SW480 (cell line): ENCODE measurements at regions not wholly inside any gene's neighbourhood (a gene's known extent, or its start where the extent isn't known, plus 50 kb on each side); places are given as distances from the start of the nearest gene placed in this dataset.
A peak's percentile ranks its signal among the peaks of the same experiment; 100 is the strongest.
"Not testable (repeated sequence)": the region's sequence is repeated elsewhere in the genome, so short reads cannot be mapped to it uniquely, and the experiment has no call there.

Experiments
- DNase-seq: peaks from one replicate; pipeline ENCODE4 v3.0.0-alpha.2; 2016; ENCODE audit warnings: low spot score

GRCh38 chr1:148386031-148386398, 97.1 kb downstream of the PPIAL4G start:
- not testable (repeated sequence) for DNase-seq

GRCh38 chr1:148385371-148386030, 97.6 kb downstream of the PPIAL4G start:
- no peak for DNase-seq

GRCh38 chr1:148383966-148384365, 99.1 kb downstream of the PPIAL4G start:
- no peak for DNase-seq

- no peak for DNase-seq
Observed at GRCh38 chr1:148379697-148380096, 103.4 kb downstream of the PPIAL4G start.

- no peak for DNase-seq
Observed at GRCh38 chr1:148379170-148379500, 104.0 kb downstream of the PPIAL4G start.

- DNase-seq: not testable (repeated sequence)
Observed at GRCh38 chr1:148377992-148378391, 105.1 kb downstream of the PPIAL4G start.

GRCh38 chr1:148377045-148377444, 106.1 kb downstream of the PPIAL4G start:
- not testable (repeated sequence) for DNase-seq

GRCh38 chr1:148374101-148374500, 109.0 kb downstream of the PPIAL4G start:
- DNase-seq: no peak

- DNase-seq: no peak
Observed at GRCh38 chr1:148373192-148373925, 109.7 kb downstream of the PPIAL4G start.

GRCh38 chr1:148372731-148373130, 110.4 kb downstream of the PPIAL4G start:
- DNase-seq: no peak

- DNase-seq: not testable (repeated sequence)
Observed at GRCh38 chr1:148372051-148372726, 110.9 kb downstream of the PPIAL4G start.

GRCh38 chr1:148371551-148371994, 111.5 kb downstream of the PPIAL4G start:
- peak; percentile 85 for DNase-seq

GRCh38 chr1:148370661-148371060, 112.4 kb downstream of the PPIAL4G start:
- not testable (repeated sequence) for DNase-seq

GRCh38 chr1:148367596-148367995, 115.5 kb downstream of the PPIAL4G start:
- no peak for DNase-seq

GRCh38 chr1:148366136-148366753, 116.9 kb downstream of the PPIAL4G start:
- DNase-seq: not testable (repeated sequence)

- DNase-seq: not testable (repeated sequence)
Observed at GRCh38 chr1:148365151-148365550, 118.0 kb downstream of the PPIAL4G start.

GRCh38 chr1:148363979-148364378, 119.1 kb downstream of the PPIAL4G start:
- not testable (repeated sequence) for DNase-seq

GRCh38 chr1:148363439-148363810, 119.7 kb downstream of the PPIAL4G start:
- DNase-seq: peak; percentile 51

GRCh38 chr1:148362626-148363438, 120.3 kb downstream of the PPIAL4G start:
- DNase-seq: peak; percentile 94

GRCh38 chr1:148362216-148362611, 120.9 kb downstream of the PPIAL4G start:
- peak; percentile 83 for DNase-seq

GRCh38 chr1:148361427-148362215, 121.5 kb downstream of the PPIAL4G start:
- DNase-seq: peak; percentile 91
